ENCODE measurements at regions not wholly inside any gene's neighbourhood (a gene's known extent, or its start where the extent isn't known, plus 50 kb on each side); places are given as distances from the start of the nearest gene placed in this dataset.

- no peak for DNase-seq (ENCODE audit: insufficient read length, low spot score)
- no peak for FAIRE-seq
Observed at GRCh38 chr5:173438951-173439350, 110.7 kb upstream of the STC2 start.

- no peak for DNase-seq (ENCODE audit: insufficient read length, low spot score)
- no peak for FAIRE-seq
Observed at GRCh38 chr5:173435447-173435846, 107.2 kb upstream of the STC2 start.

GRCh38 chr5:173434270-173434669, 106.1 kb upstream of the STC2 start:
- DNase-seq (ENCODE audit: insufficient read length, low spot score) (no peak), FAIRE-seq (no peak)

GRCh38 chr5:173430394-173430793, 102.2 kb upstream of the STC2 start:
- FAIRE-seq = no peak
- DNase-seq (ENCODE audit: insufficient read length, low spot score) = no peak

GRCh38 chr5:173429489-173430150, 101.4 kb upstream of the STC2 start:
- FAIRE-seq = no peak
- DNase-seq (ENCODE audit: insufficient read length, low spot score) = no peak

- no peak for FAIRE-seq
Observed at GRCh38 chr5:173423452-173424117, 95.4 kb upstream of the STC2 start.

GRCh38 chr5:173420108-173420507, 91.9 kb upstream of the STC2 start:
- DNase-seq (ENCODE audit: insufficient read length, low spot score) = no peak
- no peak for FAIRE-seq

More at GRCh38 chr5:173423452-173424117, 95.4 kb upstream of the STC2 start:
- DNase-seq (ENCODE audit: insufficient read length, low spot score) = no peak

GRCh38 chr5:173413471-173413982, 85.3 kb upstream of the STC2 start:
- DNase-seq (ENCODE audit: insufficient read length, low spot score) = no peak

GRCh38 chr5:173412566-173412965, 84.4 kb upstream of the STC2 start:
- DNase-seq (ENCODE audit: insufficient read length, low spot score) (no peak), FAIRE-seq (no peak)

More at GRCh38 chr5:173413471-173413982, 85.3 kb upstream of the STC2 start:
- no peak for FAIRE-seq

- FAIRE-seq = no peak
- no peak for DNase-seq (ENCODE audit: insufficient read length, low spot score)
Observed at GRCh38 chr5:173411791-173412555, 83.8 kb upstream of the STC2 start.

- DNase-seq (ENCODE audit: insufficient read length, low spot score) (no peak), FAIRE-seq (no peak)
Observed at GRCh38 chr5:173410459-173411233, 82.4 kb upstream of the STC2 start.

GRCh38 chr5:173408946-173409345, 80.7 kb upstream of the STC2 start:
- DNase-seq (ENCODE audit: insufficient read length, low spot score) = no peak
- no peak for FAIRE-seq

GRCh38 chr5:173399851-173400250, 71.6 kb upstream of the STC2 start:
- no peak for DNase-seq (ENCODE audit: insufficient read length, low spot score)

GRCh38 chr5:173397516-173397915, 69.3 kb upstream of the STC2 start:
- FAIRE-seq (no peak), DNase-seq (ENCODE audit: insufficient read length, low spot score) (no peak)

More at GRCh38 chr5:173399851-173400250, 71.6 kb upstream of the STC2 start:
- FAIRE-seq = no peak

GRCh38 chr5:173396311-173396993, 68.2 kb upstream of the STC2 start:
- DNase-seq (ENCODE audit: insufficient read length, low spot score) (peak; percentile 10), FAIRE-seq (no peak)

- DNase-seq (ENCODE audit: insufficient read length, low spot score) (no peak), FAIRE-seq (no peak)
Observed at GRCh38 chr5:173395933-173396308, 67.7 kb upstream of the STC2 start.

- peak; percentile 38 for DNase-seq (ENCODE audit: insufficient read length, low spot score)
Observed at GRCh38 chr5:173395257-173395932, 67.2 kb upstream of the STC2 start.

GRCh38 chr5:173394701-173395100, 66.5 kb upstream of the STC2 start:
- no peak for DNase-seq (ENCODE audit: insufficient read length, low spot score)
- FAIRE-seq = no peak

More at GRCh38 chr5:173395257-173395932, 67.2 kb upstream of the STC2 start:
- FAIRE-seq = no peak

- FAIRE-seq (no peak), DNase-seq (ENCODE audit: insufficient read length, low spot score) (no peak)
Observed at GRCh38 chr5:173392172-173392571, 64.0 kb upstream of the STC2 start.

All from HTR-8/SVneo (cell line).